Stimulated activated CD4-positive, alpha-beta T cell treated with anti-CD3 and anti-CD28 coated beads, Interleukin-15, amount 100 ng/mL, for 48 hours (primary cell): ENCODE measurements at regions not wholly inside any gene's neighbourhood (a gene's known extent, or its start where the extent isn't known, plus 50 kb on each side); places are given as distances from the start of the nearest gene placed in this dataset.

Experiments
- DNase-seq, 2 donors: peaks; one replicate each; pipeline ENCODE4 v3.0.0-alpha.2; 2020; ENCODE audit warnings: low read depth in 2 of 2

GRCh38 chr2:9738535-9739496 is 104.5 kb upstream of the TAF1B start:
- no peak for DNase-seq

- DNase-seq: no peak
Observed at GRCh38 chr2:9739531-9739964, 103.7 kb upstream of the TAF1B start.

GRCh38 chr2:9740382-9741073 is 102.7 kb upstream of the TAF1B start:
- DNase-seq: no peak

- DNase-seq: no peak
Observed at GRCh38 chr2:9741110-9741509, 102.2 kb upstream of the TAF1B start.

- no peak for DNase-seq
Observed at GRCh38 chr2:9742601-9743000, 100.7 kb upstream of the TAF1B start.

GRCh38 chr2:9744256-9745004 is 98.8 kb upstream of the TAF1B start:
- no peak for DNase-seq

- DNase-seq: no peak
Observed at GRCh38 chr2:9745153-9745899, 97.9 kb upstream of the TAF1B start.

DNA sequence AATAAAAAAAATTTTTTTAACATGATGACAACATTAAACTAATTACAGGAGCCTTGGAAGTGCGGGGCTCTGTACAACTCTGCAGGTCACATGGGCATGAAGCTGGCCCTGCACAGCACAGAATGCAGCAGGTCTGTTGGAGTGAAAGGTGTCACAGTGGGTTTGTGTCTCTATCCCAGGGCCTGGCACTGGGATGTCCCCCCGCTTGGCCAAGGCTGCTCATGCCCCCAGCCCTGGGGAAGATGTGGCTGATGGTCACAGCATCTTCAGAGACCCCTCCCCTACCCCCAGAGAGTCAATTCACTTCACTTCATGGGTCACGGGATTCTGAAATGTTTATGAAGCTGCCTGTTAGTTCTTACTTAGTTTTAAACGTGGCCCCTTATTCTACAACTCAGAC is 95.9 kb upstream of the TAF1B start:
- DNase-seq: no peak

DNA sequence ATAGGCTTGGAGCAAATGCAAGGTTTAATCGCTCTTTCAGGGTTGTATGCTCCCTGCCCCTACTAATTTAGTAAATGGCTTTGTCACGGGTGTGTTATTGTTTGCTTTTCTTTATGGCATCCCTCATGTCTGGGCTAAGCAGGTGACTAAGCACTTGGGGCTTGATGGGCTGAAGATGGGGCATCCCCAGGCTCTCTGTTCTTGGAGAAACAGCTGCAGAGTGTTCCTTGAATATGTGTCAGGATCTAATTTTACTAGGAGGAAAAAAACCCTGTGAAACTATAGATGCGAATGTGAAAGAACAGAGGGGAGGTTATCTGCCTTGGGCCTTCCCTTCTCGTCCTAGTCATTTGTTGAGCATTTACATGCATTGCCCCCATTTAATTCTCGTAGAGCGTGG is 94.7 kb upstream of the TAF1B start:
- DNase-seq: no peak

DNA sequence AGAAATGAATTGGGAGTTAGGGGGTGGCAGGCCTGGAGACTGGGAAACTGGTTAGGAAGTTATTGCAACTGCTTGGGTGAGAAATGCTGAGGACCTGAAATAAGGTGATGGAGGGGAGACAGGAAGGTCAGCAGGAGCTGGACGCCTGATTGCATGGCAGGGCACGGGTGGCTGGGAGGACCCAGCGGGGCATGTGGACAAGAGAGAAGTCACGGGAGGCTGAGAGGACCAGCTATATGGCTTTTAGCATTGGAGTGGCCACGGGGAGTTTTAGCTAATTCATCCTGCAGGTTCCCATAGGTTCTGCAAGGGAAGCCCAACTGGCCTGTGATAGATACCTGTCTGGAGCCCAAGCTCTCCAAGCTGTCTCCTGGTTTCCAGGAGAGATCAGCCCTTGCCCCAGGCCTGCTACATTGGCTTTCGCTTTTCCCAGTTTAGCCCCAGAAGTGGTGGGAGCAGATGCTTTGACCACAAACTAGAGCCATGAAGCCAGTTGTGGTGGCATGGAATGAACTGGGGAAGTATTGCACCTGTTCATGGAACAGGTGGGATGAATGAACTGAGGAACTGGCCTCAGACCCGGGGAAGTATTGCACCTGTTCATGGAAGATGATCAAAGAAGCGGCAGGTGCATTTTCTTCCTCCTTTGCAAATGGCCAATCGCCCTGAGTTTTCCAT is 93.6 kb upstream of the TAF1B start:
- DNase-seq: no peak

- no peak for DNase-seq
Observed at GRCh38 chr2:9750224-9751215, 92.8 kb upstream of the TAF1B start.

DNA sequence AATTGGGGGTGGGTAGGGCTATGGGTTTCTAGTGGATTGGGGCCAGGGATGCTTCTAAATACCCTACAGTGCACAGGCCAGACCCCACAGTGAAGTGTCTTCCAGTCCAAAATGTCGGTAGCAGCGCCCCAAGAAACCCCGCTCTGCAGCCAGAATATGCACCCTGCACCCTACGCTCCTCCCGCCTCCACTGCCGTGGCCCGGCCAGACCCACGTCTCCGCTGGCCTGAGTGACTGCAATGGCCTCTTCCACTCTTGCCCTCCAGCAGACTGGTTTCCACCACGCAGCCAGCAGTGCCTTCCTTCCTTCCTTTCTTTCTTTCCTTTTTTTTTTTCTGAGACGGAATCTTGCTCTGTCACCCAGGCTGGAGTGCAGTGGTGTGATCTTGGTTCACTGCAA is 91.4 kb upstream of the TAF1B start:
- DNase-seq: no peak

DNA sequence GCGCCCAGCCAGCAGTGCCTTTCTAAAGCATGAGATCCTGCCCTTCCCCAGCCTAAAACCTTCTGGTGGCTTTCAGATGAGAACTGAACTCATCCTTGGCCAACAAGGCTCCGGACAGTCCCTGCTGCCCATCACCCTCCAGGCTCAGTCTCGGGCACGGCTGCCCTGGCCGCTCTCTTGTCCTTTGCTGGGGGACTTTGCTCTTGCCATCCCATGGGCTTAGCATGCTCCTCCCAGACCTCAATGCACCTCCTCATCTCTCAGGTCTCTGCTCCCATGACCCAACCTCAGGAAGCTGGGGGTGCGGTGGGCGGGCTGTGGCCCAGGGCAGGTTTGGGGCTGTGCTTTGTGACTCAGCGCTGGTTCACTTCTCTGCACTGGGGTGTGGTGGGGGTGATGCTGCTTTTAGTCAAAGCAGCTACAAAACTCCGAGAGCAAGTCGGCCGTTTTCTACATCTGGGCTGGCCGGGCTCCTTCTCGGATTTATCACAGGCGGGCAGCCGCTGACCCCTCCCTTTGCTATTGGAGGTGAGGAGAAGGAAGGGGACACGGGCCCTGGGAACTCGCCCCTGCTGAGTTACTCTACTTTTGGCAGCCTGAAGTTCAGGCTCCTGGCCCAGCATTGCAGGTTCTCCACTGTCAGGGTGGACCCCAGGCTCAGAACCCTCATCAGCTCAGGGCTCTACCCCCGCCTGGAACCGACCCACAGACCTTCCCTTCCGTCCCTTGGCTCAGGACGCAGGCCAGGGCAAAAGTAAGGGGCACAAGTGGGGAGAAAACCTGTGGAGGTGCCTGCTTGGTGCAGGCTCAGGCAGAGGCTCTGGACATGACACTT is 90.6 kb upstream of the TAF1B start:
- DNase-seq: peak; percentile 89 to 92

- peak; percentile 68 to 76 for DNase-seq
Observed at GRCh38 chr2:9753276-9753600, 90.0 kb upstream of the TAF1B start.

- peak in 1 of 2 donors; percentile 69 for DNase-seq
Observed at GRCh38 chr2:9753665-9754531, 89.4 kb upstream of the TAF1B start.

DNA sequence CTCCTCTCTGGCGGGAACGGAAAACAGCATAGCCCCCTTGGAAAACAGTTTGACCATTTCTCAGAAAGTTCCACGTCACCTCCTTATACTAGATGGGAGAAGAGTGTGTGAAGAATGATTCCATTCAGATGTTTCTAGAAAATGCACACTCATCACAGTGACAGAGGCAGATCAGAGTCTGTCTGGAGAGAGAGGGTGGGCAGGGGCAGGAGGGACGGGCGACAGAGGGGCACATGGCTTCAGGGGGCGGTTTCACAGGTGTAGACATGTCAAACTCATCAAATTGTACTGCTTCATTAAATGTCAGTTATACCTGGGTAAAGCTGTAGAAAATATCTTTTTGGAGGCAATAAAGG is 88.8 kb upstream of the TAF1B start:
- no peak for DNase-seq

- no peak for DNase-seq
Observed at GRCh38 chr2:9755008-9755407, 88.3 kb upstream of the TAF1B start.

DNA sequence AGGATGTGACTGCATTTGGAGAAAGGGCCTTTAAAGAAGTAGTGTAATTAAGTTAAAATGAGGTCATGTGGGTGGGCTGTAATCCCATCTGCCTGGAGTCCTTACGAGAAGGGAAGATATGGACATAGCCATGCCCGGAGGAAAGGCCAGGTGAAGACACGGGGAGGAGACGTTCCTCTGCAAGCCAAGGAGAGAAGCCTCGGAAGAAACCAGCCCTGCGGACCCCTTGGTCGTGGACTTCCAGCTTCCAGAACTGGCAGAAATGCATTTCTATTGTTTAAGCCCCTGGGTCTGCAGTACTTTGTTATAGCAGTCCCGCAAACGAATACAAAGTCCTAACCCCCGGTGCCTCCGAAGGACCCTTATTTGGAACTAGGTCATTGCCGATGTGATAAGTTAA is 87.6 kb upstream of the TAF1B start:
- DNase-seq: no peak
